Neural crest cell (in vitro differentiated cells): ENCODE measurements at regions not wholly inside any gene's neighbourhood (a gene's known extent, or its start where the extent isn't known, plus 50 kb on each side); places are given as distances from the start of the nearest gene placed in this dataset.

Source experiments
- DNase-seq: peaks from one replicate; pipeline ENCODE4 v3.0.0; 2021; ENCODE audit warnings: low read depth, mixed read lengths, low spot score
- H3K27ac Mint-ChIP-seq: one replicate; pipeline ENCODE4 v1.8.0; 2021; ENCODE audit warnings: mild to moderate bottlenecking, mixed read lengths; ENCODE audit not compliant: unreplicated experiment
- H3K27me3 Mint-ChIP-seq: 2 replicates; pipeline ENCODE4 v1.8.0; 2021; ENCODE audit warnings: low read depth, mild to moderate bottlenecking, mixed read lengths
- H3K36me3 Mint-ChIP-seq: 2 replicates; pipeline ENCODE4 v1.8.0; 2021; ENCODE audit warnings: low read depth, mild to moderate bottlenecking, mixed read lengths
- H3K4me1 Mint-ChIP-seq: 2 replicates; pipeline ENCODE4 v1.8.0; 2021; ENCODE audit warnings: mixed read lengths
- H3K4me3 Mint-ChIP-seq: one replicate; pipeline ENCODE4 v1.8.0; 2021; ENCODE audit warnings: mild to moderate bottlenecking, mixed read lengths
- H3K9me3 Mint-ChIP-seq: 2 replicates; pipeline ENCODE4 v1.8.0; 2021; ENCODE audit warnings: mixed read lengths
- TF ChIP-seq, protein P1 (sequence below): fragments of 200-600 bp; sonication (generic); conservative IDR thresholded peaks from 2 replicates; pipeline ENCODE4 v1.5.0; 2021; ENCODE audit warnings: antibody characterized with exemption, mild to moderate bottlenecking

DNA sequence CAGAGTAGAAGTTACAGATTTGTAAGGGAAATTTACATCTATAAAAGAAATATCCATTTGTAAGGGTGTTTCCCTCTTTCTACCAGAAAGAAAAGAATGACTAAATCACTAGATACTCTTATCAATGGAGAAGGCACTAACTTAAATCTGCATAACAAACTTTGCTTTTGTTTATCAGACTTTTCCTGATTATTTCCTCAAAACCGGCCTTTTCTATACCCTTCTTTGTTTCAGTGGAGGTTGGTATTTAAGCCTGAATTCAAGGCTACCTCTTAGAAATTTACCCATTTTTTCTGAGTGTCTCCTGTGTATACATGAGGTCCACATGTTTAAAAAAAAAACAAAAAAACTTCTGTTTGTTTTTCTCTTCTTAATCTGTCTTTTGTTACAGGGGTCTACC lies 80.4 kb upstream of the GRPR start:
- H3K4me3 Mint-ChIP-seq: no peak overlapping the region

DNA sequence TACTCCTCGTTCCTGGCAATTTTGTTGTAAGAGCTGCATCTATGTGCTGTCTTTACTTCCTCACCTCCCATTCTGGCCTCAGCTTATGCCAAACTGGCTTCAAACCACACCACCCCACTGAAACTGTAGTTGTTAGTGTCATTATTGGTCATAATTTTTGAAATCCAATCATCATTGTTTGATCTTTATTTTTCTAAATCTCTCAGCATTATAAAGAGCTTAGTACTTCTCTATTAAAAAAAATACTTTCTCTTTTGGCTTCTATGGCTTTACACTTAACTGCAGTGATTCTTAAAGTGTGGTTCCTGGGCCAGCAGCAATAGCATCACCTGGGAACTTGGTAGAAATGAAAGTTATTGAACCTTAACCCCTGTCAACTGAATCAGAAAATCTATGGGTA lies 83.5 kb upstream of the GRPR start:
- no peak for DNase-seq
- Mint-ChIP-seq H3K27me3 (no peaks in the 10 kb centered on the region), H3K36me3 (no peaks in the 10 kb centered on the region), H3K9me3 (peaks cover 6% of the 10 kb centered on the region), H3K4me1 (no peaks in the 10 kb centered on the region), H3K27ac (no peak overlapping the region), H3K4me3 (no peak overlapping the region)
- TF ChIP-seq, protein P1, sequence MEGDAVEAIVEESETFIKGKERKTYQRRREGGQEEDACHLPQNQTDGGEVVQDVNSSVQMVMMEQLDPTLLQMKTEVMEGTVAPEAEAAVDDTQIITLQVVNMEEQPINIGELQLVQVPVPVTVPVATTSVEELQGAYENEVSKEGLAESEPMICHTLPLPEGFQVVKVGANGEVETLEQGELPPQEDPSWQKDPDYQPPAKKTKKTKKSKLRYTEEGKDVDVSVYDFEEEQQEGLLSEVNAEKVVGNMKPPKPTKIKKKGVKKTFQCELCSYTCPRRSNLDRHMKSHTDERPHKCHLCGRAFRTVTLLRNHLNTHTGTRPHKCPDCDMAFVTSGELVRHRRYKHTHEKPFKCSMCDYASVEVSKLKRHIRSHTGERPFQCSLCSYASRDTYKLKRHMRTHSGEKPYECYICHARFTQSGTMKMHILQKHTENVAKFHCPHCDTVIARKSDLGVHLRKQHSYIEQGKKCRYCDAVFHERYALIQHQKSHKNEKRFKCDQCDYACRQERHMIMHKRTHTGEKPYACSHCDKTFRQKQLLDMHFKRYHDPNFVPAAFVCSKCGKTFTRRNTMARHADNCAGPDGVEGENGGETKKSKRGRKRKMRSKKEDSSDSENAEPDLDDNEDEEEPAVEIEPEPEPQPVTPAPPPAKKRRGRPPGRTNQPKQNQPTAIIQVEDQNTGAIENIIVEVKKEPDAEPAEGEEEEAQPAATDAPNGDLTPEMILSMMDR: no peak

More for the DNA sequence above, 80.4 kb upstream of the GRPR start:
- peaks cover 6% of the 10 kb centered on the region for H3K9me3 Mint-ChIP-seq
- TF ChIP-seq, protein P1: no peak
- H3K27me3 Mint-ChIP-seq: no peaks in the 10 kb centered on the region
- no peaks in the 10 kb centered on the region for H3K36me3 Mint-ChIP-seq
- no peak overlapping the region for H3K27ac Mint-ChIP-seq
- no peak for DNase-seq
- H3K4me1 Mint-ChIP-seq: no peaks in the 10 kb centered on the region

DNA sequence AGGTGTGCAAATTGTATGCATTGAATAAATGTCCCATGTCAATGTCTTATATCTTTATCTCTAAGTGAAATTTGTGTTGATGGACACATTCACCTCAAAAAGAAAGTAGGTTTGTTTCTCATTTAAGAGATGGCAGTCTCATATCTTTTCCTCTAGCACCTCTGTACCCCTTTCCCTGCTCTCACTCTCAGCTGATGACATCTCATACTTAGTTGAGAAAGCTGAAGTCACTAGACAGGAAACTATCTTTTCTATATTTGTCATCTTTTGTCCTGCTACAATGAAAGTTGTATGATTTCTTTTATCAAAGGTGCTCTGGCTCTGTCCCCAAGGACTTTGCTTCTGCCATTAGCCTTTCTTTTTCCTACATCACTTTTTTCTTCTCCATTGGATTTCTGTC lies 84.0 kb upstream of the GRPR start:
- TF ChIP-seq, protein P1: no peak
- no peak overlapping the region for H3K4me3 Mint-ChIP-seq
- DNase-seq: no peak
- no peaks in the 10 kb centered on the region for H3K27me3 Mint-ChIP-seq
- H3K9me3 Mint-ChIP-seq: peaks cover 6% of the 10 kb centered on the region
- H3K4me1 Mint-ChIP-seq: no peaks in the 10 kb centered on the region
- H3K36me3 Mint-ChIP-seq: no peaks in the 10 kb centered on the region
- no peak overlapping the region for H3K27ac Mint-ChIP-seq

DNA sequence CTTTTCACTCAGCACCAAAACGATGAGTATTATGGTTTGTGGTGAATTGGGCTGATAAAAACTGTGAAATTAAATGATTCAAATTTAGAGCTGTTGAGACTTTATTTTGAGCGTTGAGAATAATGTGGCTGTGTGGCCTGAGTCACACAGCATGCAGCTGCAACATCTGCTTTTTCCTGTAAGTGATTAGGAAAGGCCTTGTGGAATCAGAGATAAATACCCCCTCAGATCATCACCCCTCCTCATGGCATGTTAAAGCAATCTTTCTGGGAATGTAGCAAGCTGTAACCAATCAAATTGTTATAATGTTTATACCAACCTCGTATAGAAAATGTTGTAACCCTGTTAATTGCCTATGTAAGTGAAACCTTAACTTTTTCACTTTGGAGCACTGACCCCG lies 90.0 kb upstream of the GRPR start:
- Mint-ChIP-seq H3K36me3 (no peaks in the 10 kb centered on the region), H3K27ac (no peak overlapping the region), H3K4me1 (peaks cover 4% of the 10 kb centered on the region), H3K9me3 (no peaks in the 10 kb centered on the region), H3K4me3 (no peak overlapping the region), H3K27me3 (no peaks in the 10 kb centered on the region)
- no peak for DNase-seq
- TF ChIP-seq, protein P1: no peak

DNA sequence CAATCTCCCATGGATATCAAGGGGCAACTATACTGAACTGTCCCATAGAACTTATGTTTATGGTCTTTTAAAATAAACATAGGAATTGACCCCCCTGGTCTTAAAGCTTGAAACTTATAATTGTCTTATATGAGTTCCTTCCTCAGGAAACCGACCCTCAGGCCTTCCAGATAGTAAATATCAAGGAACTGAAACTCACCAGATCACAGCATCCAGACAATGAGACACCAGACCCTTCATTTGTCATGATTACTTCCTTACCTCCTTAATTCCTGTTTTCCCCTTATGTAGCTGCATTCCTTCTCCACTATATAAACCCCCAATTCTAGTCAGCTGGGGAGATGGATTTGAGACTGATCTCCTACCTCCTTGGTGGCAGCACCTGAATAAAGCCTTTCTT lies 94.8 kb upstream of the GRPR start:
- H3K36me3 Mint-ChIP-seq: no peaks in the 10 kb centered on the region
- H3K4me1 Mint-ChIP-seq: peaks cover 12% of the 10 kb centered on the region
- TF ChIP-seq, protein P1: no peak
- no peaks in the 10 kb centered on the region for H3K9me3 Mint-ChIP-seq
- H3K27me3 Mint-ChIP-seq: no peaks in the 10 kb centered on the region
- H3K27ac Mint-ChIP-seq: no peak overlapping the region
- H3K4me3 Mint-ChIP-seq: no peak overlapping the region
- DNase-seq: no peak
